Peyer's patch (tissue), 4 donors: ENCODE measurements at regions not wholly inside any gene's neighbourhood (a gene's known extent, or its start where the extent isn't known, plus 50 kb on each side); places are given as distances from the start of the nearest gene placed in this dataset.

Source experiments
- POLR2A ChIP-seq, 2 donors: fragments of 450-650 bp; IDR thresholded peaks; one replicate each; pipeline ENCODE4 v1.5.1; 2017; ENCODE audit warnings: antibody characterized with exemption in 2 of 2, mild to moderate bottlenecking in 2 of 2, moderate library complexity in 2 of 2
- TF ChIP-seq, protein P1 (sequence below), 6 experiments: fragments of 450-650 bp in 4 of 6; fragments of 200-600 bp in 2 of 6; sonication (generic) in 1 of 6; IDR thresholded peaks; one replicate each; pipeline ENCODE4 v1.5.1; 2017 to 2019; ENCODE audit warnings: antibody characterized with exemption in 6 of 6, mild to moderate bottlenecking in 3 of 6, moderate library complexity in 1 of 6

GRCh38 chr10:55180357-55180756 lies 379.3 kb upstream of the PCDH15 start:
- TF ChIP-seq, protein P1, sequence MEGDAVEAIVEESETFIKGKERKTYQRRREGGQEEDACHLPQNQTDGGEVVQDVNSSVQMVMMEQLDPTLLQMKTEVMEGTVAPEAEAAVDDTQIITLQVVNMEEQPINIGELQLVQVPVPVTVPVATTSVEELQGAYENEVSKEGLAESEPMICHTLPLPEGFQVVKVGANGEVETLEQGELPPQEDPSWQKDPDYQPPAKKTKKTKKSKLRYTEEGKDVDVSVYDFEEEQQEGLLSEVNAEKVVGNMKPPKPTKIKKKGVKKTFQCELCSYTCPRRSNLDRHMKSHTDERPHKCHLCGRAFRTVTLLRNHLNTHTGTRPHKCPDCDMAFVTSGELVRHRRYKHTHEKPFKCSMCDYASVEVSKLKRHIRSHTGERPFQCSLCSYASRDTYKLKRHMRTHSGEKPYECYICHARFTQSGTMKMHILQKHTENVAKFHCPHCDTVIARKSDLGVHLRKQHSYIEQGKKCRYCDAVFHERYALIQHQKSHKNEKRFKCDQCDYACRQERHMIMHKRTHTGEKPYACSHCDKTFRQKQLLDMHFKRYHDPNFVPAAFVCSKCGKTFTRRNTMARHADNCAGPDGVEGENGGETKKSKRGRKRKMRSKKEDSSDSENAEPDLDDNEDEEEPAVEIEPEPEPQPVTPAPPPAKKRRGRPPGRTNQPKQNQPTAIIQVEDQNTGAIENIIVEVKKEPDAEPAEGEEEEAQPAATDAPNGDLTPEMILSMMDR (IDR thresholded peaks at IDR 0.05), result no peak
- TF ChIP-seq POLR2A (IDR thresholded peaks at IDR 0.05), result no peak
